ENCODE measurements at regions not wholly inside any gene's neighbourhood (a gene's known extent, or its start where the extent isn't known, plus 50 kb on each side); places are given as distances from the start of the nearest gene placed in this dataset.

- in situ Hi-C loops (cut with MboI) = no loop called here
- H3K4me3 ChIP-seq = no peak overlapping the region
- BruUV-seq (replicated peaks) = no TSS peak
- H3K27me3 ChIP-seq (ENCODE audit: control insufficient read depth in 2 of 2, insufficient read depth in 2 of 2, low read length in 2 of 2) = no peaks in the 10 kb centered on the region
- H3K9ac ChIP-seq (ENCODE audit: insufficient read depth in 1 of 2, low read depth in 2 of 2, low read length in 2 of 2) = no peak overlapping the region
- no peaks in the 10 kb centered on the region for H3K9me3 ChIP-seq (replicated peaks; ENCODE audit: control insufficient read depth, insufficient read depth, low read depth, low read length)
- no peaks in the 10 kb centered on the region for H4K20me1 ChIP-seq (replicated peaks; ENCODE audit: control insufficient read depth, insufficient read depth, low read length)
- DNase-seq (ENCODE audit: extremely low read depth in 1 of 4, low spot score in 3 of 4) (no peak), FAIRE-seq (no peak), ATAC-seq (no peak)
- WGBS (ENCODE audit: insufficient coverage, low coverage, missing lambda C conversion rate) = 0% methylated on average over 3 of the region's 3 CpGs
- H3K9me1 ChIP-seq (ENCODE audit: control insufficient read depth, insufficient read depth, low read length) = no peaks in the 10 kb centered on the region
- no peaks in the 10 kb centered on the region for H3K4me1 ChIP-seq (replicated peaks in 1 of 2; ENCODE audit: control insufficient read depth in 2 of 2, insufficient read depth in 2 of 2, low read length in 2 of 2)
- no peak overlapping the region for H3K27ac ChIP-seq (ENCODE audit: extremely low read depth, low read depth, low read length)
- no peak overlapping the region for H3K4me2 ChIP-seq (ENCODE audit: insufficient read depth, low read length)
- intact Hi-C loops (cut with micrococcal nuclease) = no loop called here
- CTCF ChIA-PET (ENCODE audit: low intra/inter-chr PET ratio) = no interaction called here
- H2AFZ ChIP-seq (ENCODE audit: low read depth, low read length) = no peak overlapping the region
- H3K79me2 ChIP-seq (ENCODE audit: control insufficient read depth, insufficient read depth, low read length) = no peaks in the 10 kb centered on the region
- POLR2A ChIA-PET = no interaction called here
- no peaks in the 10 kb centered on the region for H3K36me3 ChIP-seq (ENCODE audit: control insufficient read depth, insufficient read depth, low read length)
- TF ChIP-seq E2F8 (IDR thresholded peaks at IDR 0.05; ENCODE audit: low read depth, partially characterized antibody) (no peak), NR2F6 (CRISPR knock-in tag; IDR thresholded peaks at IDR 0.05) (no peak), TSC22D4 (tag; IDR thresholded peaks at IDR 0.05) (no peak), SREBF1 (IDR thresholded peaks at IDR 0.05; ENCODE audit: borderline replicate concordance, low read depth, low read length) (no peak), KHSRP (IDR thresholded peaks at IDR 0.05) (no peak), HNRNPH1 (optimal IDR thresholded peaks at IDR 0.05; ENCODE audit: low read depth, low read length) (no peak), HNRNPK (IDR thresholded peaks at IDR 0.05; ENCODE audit: low read depth, low read length, poor library complexity, severe bottlenecking) (no peak), ZBTB33 (CRISPR knock-in tag; IDR thresholded peaks at IDR 0.05) (no peak), ETV1 (tag; conservative IDR thresholded peaks at IDR 0.05; ENCODE audit: low read depth) (no peak), SMARCB1 (IDR thresholded peaks at IDR 0.05; ENCODE audit: insufficient read length, low read depth) (no peak)
- TF ChIP-seq, protein P1, sequence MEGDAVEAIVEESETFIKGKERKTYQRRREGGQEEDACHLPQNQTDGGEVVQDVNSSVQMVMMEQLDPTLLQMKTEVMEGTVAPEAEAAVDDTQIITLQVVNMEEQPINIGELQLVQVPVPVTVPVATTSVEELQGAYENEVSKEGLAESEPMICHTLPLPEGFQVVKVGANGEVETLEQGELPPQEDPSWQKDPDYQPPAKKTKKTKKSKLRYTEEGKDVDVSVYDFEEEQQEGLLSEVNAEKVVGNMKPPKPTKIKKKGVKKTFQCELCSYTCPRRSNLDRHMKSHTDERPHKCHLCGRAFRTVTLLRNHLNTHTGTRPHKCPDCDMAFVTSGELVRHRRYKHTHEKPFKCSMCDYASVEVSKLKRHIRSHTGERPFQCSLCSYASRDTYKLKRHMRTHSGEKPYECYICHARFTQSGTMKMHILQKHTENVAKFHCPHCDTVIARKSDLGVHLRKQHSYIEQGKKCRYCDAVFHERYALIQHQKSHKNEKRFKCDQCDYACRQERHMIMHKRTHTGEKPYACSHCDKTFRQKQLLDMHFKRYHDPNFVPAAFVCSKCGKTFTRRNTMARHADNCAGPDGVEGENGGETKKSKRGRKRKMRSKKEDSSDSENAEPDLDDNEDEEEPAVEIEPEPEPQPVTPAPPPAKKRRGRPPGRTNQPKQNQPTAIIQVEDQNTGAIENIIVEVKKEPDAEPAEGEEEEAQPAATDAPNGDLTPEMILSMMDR (IDR thresholded peaks at IDR 0.05 in 2 of 3, conservative IDR thresholded peaks at IDR 0.05 in 1 of 3; ENCODE audit: insufficient read depth in 2 of 3, low read depth in 1 of 3, low read length in 3 of 3) = no peak
- TF ChIP-seq, protein P2, sequence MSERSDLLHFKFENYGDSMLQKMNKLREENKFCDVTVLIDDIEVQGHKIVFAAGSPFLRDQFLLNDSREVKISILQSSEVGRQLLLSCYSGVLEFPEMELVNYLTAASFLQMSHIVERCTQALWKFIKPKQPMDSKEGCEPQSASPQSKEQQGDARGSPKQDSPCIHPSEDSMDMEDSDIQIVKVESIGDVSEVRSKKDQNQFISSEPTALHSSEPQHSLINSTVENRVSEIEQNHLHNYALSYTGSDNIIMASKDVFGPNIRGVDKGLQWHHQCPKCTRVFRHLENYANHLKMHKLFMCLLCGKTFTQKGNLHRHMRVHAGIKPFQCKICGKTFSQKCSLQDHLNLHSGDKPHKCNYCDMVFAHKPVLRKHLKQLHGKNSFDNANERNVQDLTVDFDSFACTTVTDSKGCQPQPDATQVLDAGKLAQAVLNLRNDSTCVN (CRISPR knock-in tag; IDR thresholded peaks at IDR 0.05) = no peak
These were observed 559.3 kb downstream of the C6orf118 start for GRCh38 chr6:164750128-164750527.

Measured in K562 (cell line).